HCT116 (cell line): ENCODE measurements at regions not wholly inside any gene's neighbourhood (a gene's known extent, or its start where the extent isn't known, plus 50 kb on each side); places are given as distances from the start of the nearest gene placed in this dataset.
A peak's percentile ranks its signal among the peaks of the same experiment; 100 is the strongest.

Source experiments
- ATAC-seq: fragments of 200-7000 bp; cut with Tn5 transposase; 2 replicates; pipeline ENCODE4 v1.9.1; 2020; ENCODE audit warnings: mild to moderate bottlenecking, moderate library complexity
- BruUV-seq: library from RNA; stranded (reverse); fragments of 400-500 nt; replicated peaks from 2 replicates; lab custom pipeline; 2021; lab: Mats Ljungman, UMichigan
- CTCF ChIA-PET: fragments of 300-600 bp; sonication (Branson Sonifier 250); formaldehyde crosslinking; loops from one replicate; lab custom pipeline; 2021; ENCODE audit warnings: antibody characterized with exemption; lab: Charles Lee
- POLR2A ChIA-PET: fragments of 300-600, 350-600 bp; sonication (Branson Sonifier 250); formaldehyde crosslinking; loops from one replicate; lab custom pipeline; 2021; ENCODE audit warnings: antibody characterized with exemption; lab: Charles Lee
- RAD21 ChIA-PET, 2 experiments: fragments of 300-600 bp; sonication (Branson Sonifier 250); formaldehyde crosslinking; loops; one replicate each; lab custom pipeline; 2023; ENCODE audit warnings: low total read pairs in 2 of 2; ENCODE audit not compliant: uncharacterized antibody in 2 of 2, unreplicated experiment in 2 of 2, low non-redundant PET in 1 of 2; lab: Charles Lee
- DNase-seq: peaks from one replicate; pipeline ENCODE4 v3.0.0-alpha.2; 2010; ENCODE audit warnings: low read depth, low spot score
- H2AFZ ChIP-seq: fragments of 200-600 bp; shearing (Covaris generic), sonication (generic); 2 replicates; pipeline ENCODE4 v1.6.1; 2017; ENCODE audit warnings: low read depth, mixed run types, mixed read lengths, antibody characterized with exemption, low read length; ENCODE audit not compliant: poor library complexity, severe bottlenecking
- H3K27ac ChIP-seq: 2 replicates; pipeline ENCODE4 v1.5.1; 2012; ENCODE audit warnings: low read depth, low read length
- H3K27me3 ChIP-seq: fragments of 200-600 bp; sonication (generic); 2 replicates; pipeline ENCODE4 v1.6.1; 2016; ENCODE audit warnings: mixed run types, low read length, mixed read lengths; ENCODE audit not compliant: insufficient read depth
- H3K36me3 ChIP-seq, 2 experiments: fragments of 200-500 bp in 1 of 2; fragments of 200-600 bp in 1 of 2; sonication (Bioruptor generic) in 1 of 2; sonication (generic) in 1 of 2; 2 replicates each; pipeline versions ENCODE4 v1.5.1 to v1.6.1; 2014 to 2016; ENCODE audit warnings: low read length in 2 of 2, inconsistent platforms in 1 of 2, mixed read lengths in 1 of 2, mixed run types in 1 of 2; ENCODE audit not compliant: insufficient read depth in 2 of 2, control insufficient read depth in 1 of 2
- H3K4me1 ChIP-seq, 2 experiments: fragments of 200-600 bp in 1 of 2; sonication (generic) in 1 of 2; 2 replicates each; pipeline versions ENCODE4 v1.5.1 to v1.6.1; 2012 to 2017; ENCODE audit warnings: low read length in 2 of 2, inconsistent platforms in 1 of 2, mild to moderate bottlenecking in 1 of 2, mixed read lengths in 1 of 2, mixed run types in 1 of 2, moderate library complexity in 1 of 2; ENCODE audit not compliant: insufficient read depth in 2 of 2, control insufficient read depth in 1 of 2
- H3K4me2 ChIP-seq: fragments of 200-600 bp; sonication (generic); 2 replicates; pipeline ENCODE4 v1.6.1; 2017; ENCODE audit warnings: mixed run types, low read length, mixed read lengths
- H3K4me3 ChIP-seq, 2 experiments: fragments of 200-600 bp in 1 of 2; sonication (generic) in 1 of 2; replicated peaks in 1 of 2; 2 replicates each; pipeline ENCODE4 v1.5.1; 2011 to 2016; ENCODE audit warnings: low read length in 2 of 2, control low read depth in 1 of 2, low read depth in 1 of 2, mild to moderate bottlenecking in 1 of 2, mixed read lengths in 1 of 2, mixed run types in 1 of 2
- H3K79me2 ChIP-seq: fragments of 200-600 bp; sonication (generic); 2 replicates; pipeline ENCODE4 v1.6.1; 2017; ENCODE audit warnings: mild to moderate bottlenecking, mixed run types, low read length, moderate library complexity, mixed read lengths; ENCODE audit not compliant: insufficient read depth
- H3K9ac ChIP-seq: fragments of 200-600 bp; sonication (generic); 2 replicates; pipeline ENCODE4 v1.6.1; 2016; ENCODE audit warnings: low read length, mixed read lengths
- H3K9me2 ChIP-seq: fragments of 200-600 bp; sonication (generic), shearing (Covaris generic); 2 replicates; pipeline ENCODE4 v1.6.1; 2017; ENCODE audit warnings: mixed run types, mild to moderate bottlenecking, moderate library complexity; ENCODE audit not compliant: insufficient read depth
- H3K9me3 ChIP-seq, 2 experiments: fragments of 200-500 bp in 1 of 2; fragments of 200-600 bp in 1 of 2; sonication (Bioruptor generic) in 1 of 2; sonication (generic) in 1 of 2; 2 replicates each; pipeline ENCODE4 v1.6.1; 2014 to 2017; ENCODE audit warnings: low read length in 2 of 2, mixed read lengths in 2 of 2, inconsistent platforms in 1 of 2, low read depth in 1 of 2, mild to moderate bottlenecking in 1 of 2, mixed run types in 1 of 2, moderate library complexity in 1 of 2; ENCODE audit not compliant: control insufficient read depth in 1 of 2, insufficient read depth in 1 of 2
- H4K20me1 ChIP-seq: fragments of 200-600 bp; sonication (generic), shearing (Covaris generic); 2 replicates; pipeline ENCODE4 v1.6.1; 2017; ENCODE audit warnings: mixed run types, mild to moderate bottlenecking, moderate library complexity; ENCODE audit not compliant: insufficient read depth
- CEBPB ChIP-seq: IDR thresholded peaks from 2 replicates; pipeline ENCODE4 v1.6.1; 2012; ENCODE audit warnings: low read depth
- ELF1 ChIP-seq: IDR thresholded peaks from 2 replicates; pipeline ENCODE4 v1.6.1; 2012; ENCODE audit warnings: low read depth, borderline replicate concordance
- EZH2phosphoT487 ChIP-seq: fragments of 200-600 bp; IDR thresholded peaks from 2 replicates; pipeline ENCODE4 v1.6.1; 2018; ENCODE audit warnings: antibody characterized with exemption, borderline replicate concordance
- FOSL1 ChIP-seq: IDR thresholded peaks from 2 replicates; pipeline ENCODE4 v1.6.1; 2012; ENCODE audit warnings: low read depth
- SP1 ChIP-seq: IDR thresholded peaks from 2 replicates; pipeline ENCODE4 v1.6.1; 2012; ENCODE audit warnings: low read depth
- TCF7L2 ChIP-seq: IDR thresholded peaks from 2 replicates; pipeline ENCODE4 v1.7.0; 2011; ENCODE audit warnings: borderline replicate concordance, inconsistent platforms; ENCODE audit not compliant: insufficient read depth, insufficient read length; ENCODE audit errors: extremely low read depth
- intact Hi-C: fragments of 100-400 bp; cut with micrococcal nuclease; formaldehyde crosslinking; loops from 2 replicates; pipeline ENCODE4 v1.10.0; 2022
- TF ChIP-seq, protein P1 (sequence below), 3 experiments: fragments of 200-600 bp in 1 of 3; sonication (generic) in 1 of 3; IDR thresholded peaks in 2 of 3; conservative IDR thresholded peaks in 1 of 3; 2 replicates each; pipeline ENCODE4 v1.5.1; 2012 to 2017; ENCODE audit warnings: low read depth in 2 of 3, low read length in 2 of 3, antibody characterized with exemption in 1 of 3, borderline replicate concordance in 1 of 3, control low read depth in 1 of 3, mild to moderate bottlenecking in 1 of 3, mixed read lengths in 1 of 3, mixed run types in 1 of 3, moderate library complexity in 1 of 3; ENCODE audit not compliant: insufficient read depth in 1 of 3
- TF ChIP-seq, protein P2 (sequence below): IDR thresholded peaks from 2 replicates; pipeline ENCODE4 v1.6.1; 2012
- TF ChIP-seq, protein P3 (sequence below): IDR thresholded peaks from 2 replicates; pipeline ENCODE4 v1.6.1; 2011; ENCODE audit warnings: mild to moderate bottlenecking, low read length, moderate library complexity; ENCODE audit not compliant: insufficient replicate concordance; ENCODE audit errors: extremely low read depth

DNA sequence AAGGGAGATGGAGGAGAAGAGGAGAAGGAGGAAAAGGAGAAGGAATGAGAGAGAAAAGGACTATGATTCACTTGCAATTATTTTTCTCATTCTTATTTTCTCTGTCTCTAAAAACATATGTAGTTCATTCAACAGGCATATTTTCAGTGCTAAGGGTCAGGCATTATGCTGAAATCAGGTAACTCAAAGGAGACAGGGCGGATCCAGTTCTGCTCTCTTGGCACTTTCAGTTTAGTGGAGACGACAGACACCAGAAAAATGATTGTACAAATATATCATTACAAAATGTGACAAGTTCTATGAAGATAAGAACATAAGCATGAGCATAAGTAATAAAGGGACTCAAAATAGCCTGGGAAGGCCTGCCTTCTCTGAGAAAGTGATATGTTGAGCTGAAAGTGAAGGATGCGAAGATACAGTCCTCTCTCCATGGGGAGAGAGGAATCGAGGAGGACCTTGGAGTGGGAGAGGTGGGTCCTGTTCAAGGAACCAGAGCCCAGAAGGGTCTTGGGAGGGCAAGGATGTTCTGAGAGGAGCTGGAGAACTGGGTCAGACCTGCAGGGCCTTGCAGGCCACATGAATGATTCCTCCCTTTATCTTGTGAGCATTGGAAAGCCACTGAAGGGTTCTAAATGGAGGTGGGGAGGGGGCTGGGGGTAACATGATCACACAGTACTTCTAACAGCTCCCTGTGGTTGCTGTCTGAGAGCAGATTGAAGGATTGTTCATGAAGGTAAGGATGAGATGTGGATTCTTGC lies 58.6 kb upstream of the TMEM17 start:
- Histone ChIP-seq H2AFZ (no peak overlapping the region), H3K9me2 (no peaks in the 10 kb centered on the region), H3K9me3 (no peaks in the 10 kb centered on the region), H3K79me2 (no peaks in the 10 kb centered on the region), H3K4me2 (no peak overlapping the region), H3K4me3 (no peak overlapping the region), H3K9ac (no peak overlapping the region), H3K4me1 (peaks cover 20 to 22% of the 10 kb centered on the region in 2 experiments), H3K36me3 (no peaks in the 10 kb centered on the region), H3K27me3 (no peaks in the 10 kb centered on the region), H3K27ac (no peak overlapping the region), H4K20me1 (no peaks in the 10 kb centered on the region)
- no peak for ATAC-seq
- TF ChIP-seq, protein P1, sequence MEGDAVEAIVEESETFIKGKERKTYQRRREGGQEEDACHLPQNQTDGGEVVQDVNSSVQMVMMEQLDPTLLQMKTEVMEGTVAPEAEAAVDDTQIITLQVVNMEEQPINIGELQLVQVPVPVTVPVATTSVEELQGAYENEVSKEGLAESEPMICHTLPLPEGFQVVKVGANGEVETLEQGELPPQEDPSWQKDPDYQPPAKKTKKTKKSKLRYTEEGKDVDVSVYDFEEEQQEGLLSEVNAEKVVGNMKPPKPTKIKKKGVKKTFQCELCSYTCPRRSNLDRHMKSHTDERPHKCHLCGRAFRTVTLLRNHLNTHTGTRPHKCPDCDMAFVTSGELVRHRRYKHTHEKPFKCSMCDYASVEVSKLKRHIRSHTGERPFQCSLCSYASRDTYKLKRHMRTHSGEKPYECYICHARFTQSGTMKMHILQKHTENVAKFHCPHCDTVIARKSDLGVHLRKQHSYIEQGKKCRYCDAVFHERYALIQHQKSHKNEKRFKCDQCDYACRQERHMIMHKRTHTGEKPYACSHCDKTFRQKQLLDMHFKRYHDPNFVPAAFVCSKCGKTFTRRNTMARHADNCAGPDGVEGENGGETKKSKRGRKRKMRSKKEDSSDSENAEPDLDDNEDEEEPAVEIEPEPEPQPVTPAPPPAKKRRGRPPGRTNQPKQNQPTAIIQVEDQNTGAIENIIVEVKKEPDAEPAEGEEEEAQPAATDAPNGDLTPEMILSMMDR (IDR thresholded peaks at IDR 0.05 in 2 of 3, conservative IDR thresholded peaks at IDR 0.05 in 1 of 3; ENCODE audit: borderline replicate concordance in 1 of 3, insufficient read depth in 1 of 3, low read depth in 2 of 3, low read length in 2 of 3): no peak
- no peak for TF ChIP-seq SP1
- no peak for TF ChIP-seq FOSL1
- TF ChIP-seq EZH2phosphoT487: no peak
- TF ChIP-seq ELF1: no peak
- TF ChIP-seq, protein P2, sequence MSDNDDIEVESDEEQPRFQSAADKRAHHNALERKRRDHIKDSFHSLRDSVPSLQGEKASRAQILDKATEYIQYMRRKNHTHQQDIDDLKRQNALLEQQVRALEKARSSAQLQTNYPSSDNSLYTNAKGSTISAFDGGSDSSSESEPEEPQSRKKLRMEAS: no peak
- DNase-seq: no peak
- BruUV-seq: no TSS peak
- ChIA-PET RAD21 (no interaction called here), POLR2A (interaction anchor here (1.5 kb wide), 1 partner anchor 13 kb away, joined by 3 read pairs; no protein-coding TSS in a partner anchor), CTCF (no interaction called here)
- intact Hi-C loops: no loop called here

DNA sequence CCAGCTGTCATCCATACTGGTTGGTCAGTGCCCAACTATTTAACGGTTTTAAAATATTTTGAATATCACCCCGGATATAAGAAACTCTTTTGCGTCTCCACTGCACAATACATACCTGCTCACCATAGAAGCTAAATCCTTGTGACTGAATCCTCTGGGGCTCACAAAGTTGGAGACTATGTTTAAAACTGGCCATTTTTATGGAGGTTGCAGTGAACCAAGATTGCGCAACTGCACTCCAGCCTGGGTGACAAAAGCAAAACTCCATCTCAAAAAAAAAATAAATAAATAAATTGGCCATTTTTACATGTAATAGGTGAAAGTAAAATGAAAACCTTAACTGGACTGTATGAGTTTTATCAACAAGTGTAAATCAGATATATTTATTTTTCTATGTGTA lies 55.6 kb upstream of the TMEM17 start:
- no peaks in the 10 kb centered on the region for H3K36me3 ChIP-seq
- no peak overlapping the region for H3K27ac ChIP-seq
- no peaks in the 10 kb centered on the region; a peak in 1 of 4 replicates for H3K4me1 ChIP-seq
- no peak overlapping the region for H3K9ac ChIP-seq
- no peak for ATAC-seq
- no peaks in the 10 kb centered on the region for H3K79me2 ChIP-seq
- no peaks in the 10 kb centered on the region for H3K27me3 ChIP-seq
- intact Hi-C loops: no loop called here
- DNase-seq: no peak
- BruUV-seq: no TSS peak
- TF ChIP-seq TCF7L2: no peak
- TF ChIP-seq CEBPB: peak; percentile 80
- TF ChIP-seq, protein P3, sequence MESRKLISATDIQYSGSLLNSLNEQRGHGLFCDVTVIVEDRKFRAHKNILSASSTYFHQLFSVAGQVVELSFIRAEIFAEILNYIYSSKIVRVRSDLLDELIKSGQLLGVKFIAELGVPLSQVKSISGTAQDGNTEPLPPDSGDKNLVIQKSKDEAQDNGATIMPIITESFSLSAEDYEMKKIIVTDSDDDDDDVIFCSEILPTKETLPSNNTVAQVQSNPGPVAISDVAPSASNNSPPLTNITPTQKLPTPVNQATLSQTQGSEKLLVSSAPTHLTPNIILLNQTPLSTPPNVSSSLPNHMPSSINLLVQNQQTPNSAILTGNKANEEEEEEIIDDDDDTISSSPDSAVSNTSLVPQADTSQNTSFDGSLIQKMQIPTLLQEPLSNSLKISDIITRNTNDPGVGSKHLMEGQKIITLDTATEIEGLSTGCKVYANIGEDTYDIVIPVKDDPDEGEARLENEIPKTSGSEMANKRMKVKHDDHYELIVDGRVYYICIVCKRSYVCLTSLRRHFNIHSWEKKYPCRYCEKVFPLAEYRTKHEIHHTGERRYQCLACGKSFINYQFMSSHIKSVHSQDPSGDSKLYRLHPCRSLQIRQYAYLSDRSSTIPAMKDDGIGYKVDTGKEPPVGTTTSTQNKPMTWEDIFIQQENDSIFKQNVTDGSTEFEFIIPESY: no peak
- CTCF ChIA-PET: no interaction called here
- no peaks in the 10 kb centered on the region for H3K9me2 ChIP-seq
- no peaks in the 10 kb centered on the region for H4K20me1 ChIP-seq
- H2AFZ ChIP-seq: no peak overlapping the region
- no peaks in the 10 kb centered on the region for H3K9me3 ChIP-seq
- RAD21 ChIA-PET: no interaction called here
- POLR2A ChIA-PET: no interaction called here
- no peak overlapping the region for H3K4me3 ChIP-seq
- no peak overlapping the region for H3K4me2 ChIP-seq
